ENCODE measurements at regions not wholly inside any gene's neighbourhood (a gene's known extent, or its start where the extent isn't known, plus 50 kb on each side); places are given as distances from the start of the nearest gene placed in this dataset.

GRCh38 chr14:21913759-21914158 lies 240.1 kb upstream of the OR4E1 start (continued):
- TF ChIP-seq, protein P1, sequence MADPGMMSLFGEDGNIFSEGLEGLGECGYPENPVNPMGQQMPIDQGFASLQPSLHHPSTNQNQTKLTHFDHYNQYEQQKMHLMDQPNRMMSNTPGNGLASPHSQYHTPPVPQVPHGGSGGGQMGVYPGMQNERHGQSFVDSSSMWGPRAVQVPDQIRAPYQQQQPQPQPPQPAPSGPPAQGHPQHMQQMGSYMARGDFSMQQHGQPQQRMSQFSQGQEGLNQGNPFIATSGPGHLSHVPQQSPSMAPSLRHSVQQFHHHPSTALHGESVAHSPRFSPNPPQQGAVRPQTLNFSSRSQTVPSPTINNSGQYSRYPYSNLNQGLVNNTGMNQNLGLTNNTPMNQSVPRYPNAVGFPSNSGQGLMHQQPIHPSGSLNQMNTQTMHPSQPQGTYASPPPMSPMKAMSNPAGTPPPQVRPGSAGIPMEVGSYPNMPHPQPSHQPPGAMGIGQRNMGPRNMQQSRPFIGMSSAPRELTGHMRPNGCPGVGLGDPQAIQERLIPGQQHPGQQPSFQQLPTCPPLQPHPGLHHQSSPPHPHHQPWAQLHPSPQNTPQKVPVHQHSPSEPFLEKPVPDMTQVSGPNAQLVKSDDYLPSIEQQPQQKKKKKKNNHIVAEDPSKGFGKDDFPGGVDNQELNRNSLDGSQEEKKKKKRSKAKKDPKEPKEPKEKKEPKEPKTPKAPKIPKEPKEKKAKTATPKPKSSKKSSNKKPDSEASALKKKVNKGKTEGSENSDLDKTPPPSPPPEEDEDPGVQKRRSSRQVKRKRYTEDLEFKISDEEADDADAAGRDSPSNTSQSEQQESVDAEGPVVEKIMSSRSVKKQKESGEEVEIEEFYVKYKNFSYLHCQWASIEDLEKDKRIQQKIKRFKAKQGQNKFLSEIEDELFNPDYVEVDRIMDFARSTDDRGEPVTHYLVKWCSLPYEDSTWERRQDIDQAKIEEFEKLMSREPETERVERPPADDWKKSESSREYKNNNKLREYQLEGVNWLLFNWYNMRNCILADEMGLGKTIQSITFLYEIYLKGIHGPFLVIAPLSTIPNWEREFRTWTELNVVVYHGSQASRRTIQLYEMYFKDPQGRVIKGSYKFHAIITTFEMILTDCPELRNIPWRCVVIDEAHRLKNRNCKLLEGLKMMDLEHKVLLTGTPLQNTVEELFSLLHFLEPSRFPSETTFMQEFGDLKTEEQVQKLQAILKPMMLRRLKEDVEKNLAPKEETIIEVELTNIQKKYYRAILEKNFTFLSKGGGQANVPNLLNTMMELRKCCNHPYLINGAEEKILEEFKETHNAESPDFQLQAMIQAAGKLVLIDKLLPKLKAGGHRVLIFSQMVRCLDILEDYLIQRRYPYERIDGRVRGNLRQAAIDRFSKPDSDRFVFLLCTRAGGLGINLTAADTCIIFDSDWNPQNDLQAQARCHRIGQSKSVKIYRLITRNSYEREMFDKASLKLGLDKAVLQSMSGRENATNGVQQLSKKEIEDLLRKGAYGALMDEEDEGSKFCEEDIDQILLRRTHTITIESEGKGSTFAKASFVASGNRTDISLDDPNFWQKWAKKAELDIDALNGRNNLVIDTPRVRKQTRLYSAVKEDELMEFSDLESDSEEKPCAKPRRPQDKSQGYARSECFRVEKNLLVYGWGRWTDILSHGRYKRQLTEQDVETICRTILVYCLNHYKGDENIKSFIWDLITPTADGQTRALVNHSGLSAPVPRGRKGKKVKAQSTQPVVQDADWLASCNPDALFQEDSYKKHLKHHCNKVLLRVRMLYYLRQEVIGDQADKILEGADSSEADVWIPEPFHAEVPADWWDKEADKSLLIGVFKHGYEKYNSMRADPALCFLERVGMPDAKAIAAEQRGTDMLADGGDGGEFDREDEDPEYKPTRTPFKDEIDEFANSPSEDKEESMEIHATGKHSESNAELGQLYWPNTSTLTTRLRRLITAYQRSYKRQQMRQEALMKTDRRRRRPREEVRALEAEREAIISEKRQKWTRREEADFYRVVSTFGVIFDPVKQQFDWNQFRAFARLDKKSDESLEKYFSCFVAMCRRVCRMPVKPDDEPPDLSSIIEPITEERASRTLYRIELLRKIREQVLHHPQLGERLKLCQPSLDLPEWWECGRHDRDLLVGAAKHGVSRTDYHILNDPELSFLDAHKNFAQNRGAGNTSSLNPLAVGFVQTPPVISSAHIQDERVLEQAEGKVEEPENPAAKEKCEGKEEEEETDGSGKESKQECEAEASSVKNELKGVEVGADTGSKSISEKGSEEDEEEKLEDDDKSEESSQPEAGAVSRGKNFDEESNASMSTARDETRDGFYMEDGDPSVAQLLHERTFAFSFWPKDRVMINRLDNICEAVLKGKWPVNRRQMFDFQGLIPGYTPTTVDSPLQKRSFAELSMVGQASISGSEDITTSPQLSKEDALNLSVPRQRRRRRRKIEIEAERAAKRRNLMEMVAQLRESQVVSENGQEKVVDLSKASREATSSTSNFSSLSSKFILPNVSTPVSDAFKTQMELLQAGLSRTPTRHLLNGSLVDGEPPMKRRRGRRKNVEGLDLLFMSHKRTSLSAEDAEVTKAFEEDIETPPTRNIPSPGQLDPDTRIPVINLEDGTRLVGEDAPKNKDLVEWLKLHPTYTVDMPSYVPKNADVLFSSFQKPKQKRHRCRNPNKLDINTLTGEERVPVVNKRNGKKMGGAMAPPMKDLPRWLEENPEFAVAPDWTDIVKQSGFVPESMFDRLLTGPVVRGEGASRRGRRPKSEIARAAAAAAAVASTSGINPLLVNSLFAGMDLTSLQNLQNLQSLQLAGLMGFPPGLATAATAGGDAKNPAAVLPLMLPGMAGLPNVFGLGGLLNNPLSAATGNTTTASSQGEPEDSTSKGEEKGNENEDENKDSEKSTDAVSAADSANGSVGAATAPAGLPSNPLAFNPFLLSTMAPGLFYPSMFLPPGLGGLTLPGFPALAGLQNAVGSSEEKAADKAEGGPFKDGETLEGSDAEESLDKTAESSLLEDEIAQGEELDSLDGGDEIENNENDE (IDR thresholded peaks at IDR 0.05; ENCODE audit: insufficient replicate concordance, low read length): no peak
